ENCODE measurements at regions not wholly inside any gene's neighbourhood (a gene's known extent, or its start where the extent isn't known, plus 50 kb on each side); places are given as distances from the start of the nearest gene placed in this dataset.
"Not testable (repeated sequence)": the region's sequence is repeated elsewhere in the genome, so short reads cannot be mapped to it uniquely, and the experiment has no call there.

- no peak overlapping the region for H3K4me3 ChIP-seq (ENCODE audit: control insufficient read depth, low read depth, low read length)
- DNase-seq (ENCODE audit: low read depth) = no peak
- no peak for TF ChIP-seq CTCF (conservative IDR thresholded peaks at IDR 0.05; ENCODE audit: control insufficient read depth, insufficient read depth, low read depth, low read length)
Measured at GRCh38 chr2:186365406-186365805, 120.7 kb upstream of the ZC3H15 start.

- no peak for DNase-seq (ENCODE audit: low read depth)
- no peak for TF ChIP-seq CTCF (conservative IDR thresholded peaks at IDR 0.05; ENCODE audit: control insufficient read depth, insufficient read depth, low read depth, low read length)
- H3K4me3 ChIP-seq (ENCODE audit: control insufficient read depth, low read depth, low read length) = no peak overlapping the region
Measured at GRCh38 chr2:186379052-186379451, 107.0 kb upstream of the ZC3H15 start.

GRCh38 chr2:186380805-186381204 lies 105.3 kb upstream of the ZC3H15 start:
- H3K4me3 ChIP-seq (ENCODE audit: control insufficient read depth, low read depth, low read length) = no peak overlapping the region
- no peak for DNase-seq (ENCODE audit: low read depth)
- no peak for TF ChIP-seq CTCF (conservative IDR thresholded peaks at IDR 0.05; ENCODE audit: control insufficient read depth, insufficient read depth, low read depth, low read length)

- DNase-seq (ENCODE audit: low read depth) = no peak
- no peak for TF ChIP-seq CTCF (conservative IDR thresholded peaks at IDR 0.05; ENCODE audit: control insufficient read depth, insufficient read depth, low read depth, low read length)
- H3K4me3 ChIP-seq (ENCODE audit: control insufficient read depth, low read depth, low read length) = no peak overlapping the region
Measured at GRCh38 chr2:186381573-186381972, 104.5 kb upstream of the ZC3H15 start.

- DNase-seq (ENCODE audit: low read depth) = no peak
- TF ChIP-seq CTCF (conservative IDR thresholded peaks at IDR 0.05; ENCODE audit: control insufficient read depth, insufficient read depth, low read depth, low read length) = no peak
Measured at GRCh38 chr2:186382932-186383331, 103.1 kb upstream of the ZC3H15 start.

GRCh38 chr2:186384226-186384625 lies 101.8 kb upstream of the ZC3H15 start:
- no peak overlapping the region for H3K4me3 ChIP-seq (ENCODE audit: control insufficient read depth, low read depth, low read length)
- no peak for TF ChIP-seq CTCF (conservative IDR thresholded peaks at IDR 0.05; ENCODE audit: control insufficient read depth, insufficient read depth, low read depth, low read length)
- no peak for DNase-seq (ENCODE audit: low read depth)

More at GRCh38 chr2:186382932-186383331, 103.1 kb upstream of the ZC3H15 start:
- no peak overlapping the region for H3K4me3 ChIP-seq (ENCODE audit: control insufficient read depth, low read depth, low read length)

- not testable (repeated sequence) for DNase-seq (ENCODE audit: low read depth); H3K4me3 ChIP-seq (ENCODE audit: control insufficient read depth, low read depth, low read length)
Measured at GRCh38 chr2:186385638-186386201, 100.3 kb upstream of the ZC3H15 start.
